T-helper 17 cell (primary cell): ENCODE measurements at regions not wholly inside any gene's neighbourhood (a gene's known extent, or its start where the extent isn't known, plus 50 kb on each side); places are given as distances from the start of the nearest gene placed in this dataset.
"Not testable (repeated sequence)": the region's sequence is repeated elsewhere in the genome, so short reads cannot be mapped to it uniquely, and the experiment has no call there.

Source experiments
- ATAC-seq: fragments of 150-1000 bp; cut with Tn5 transposase; 2 replicates; pipeline ENCODE4 v1.10.0; 2021; ENCODE audit warnings: mild to moderate bottlenecking, moderate library complexity
- DNase-seq, 3 donors: peaks; one replicate each; pipeline versions ENCODE4 v3.0.0 to v3.0.0-alpha.2; 2020 to 2021
- H3K9me3 ChIP-seq: one replicate; pipeline ENCODE4 v1.7.0; 2013; ENCODE audit warnings: low read length, mild to moderate bottlenecking; ENCODE audit not compliant: control insufficient read depth, poor library complexity, severe bottlenecking
- H3K27ac Mint-ChIP-seq: one replicate; pipeline ENCODE4 v1.8.0; 2022; ENCODE audit warnings: mild to moderate bottlenecking, moderate library complexity, mixed read lengths
- H3K27me3 Mint-ChIP-seq: one replicate; pipeline ENCODE4 v1.8.0; 2022; ENCODE audit warnings: mixed read lengths
- H3K36me3 Mint-ChIP-seq: one replicate; pipeline ENCODE4 v1.8.0; 2022; ENCODE audit warnings: low read depth, mixed read lengths
- H3K4me1 Mint-ChIP-seq: one replicate; pipeline ENCODE4 v1.8.0; 2022; ENCODE audit warnings: mild to moderate bottlenecking, mixed read lengths
- H3K4me3 Mint-ChIP-seq: one replicate; pipeline ENCODE4 v1.8.0; 2022; ENCODE audit warnings: mild to moderate bottlenecking, moderate library complexity, mixed read lengths

- Mint-ChIP-seq H3K36me3 (no peaks in the 10 kb centered on the region), H3K27me3 (peaks cover 45% of the 10 kb centered on the region), H3K4me3 (no peak overlapping the region), H3K27ac (no peak overlapping the region), H3K4me1 (no peaks in the 10 kb centered on the region)
- H3K9me3 ChIP-seq, result no peaks in the 10 kb centered on the region
- DNase-seq (no peak), ATAC-seq (no peak)
Measured at GRCh38 chr6:79824202-79824601, 123.2 kb downstream of the ELOVL4 start.

- DNase-seq (no peak), ATAC-seq (no peak)
- Mint-ChIP-seq H3K27ac (no peak overlapping the region), H3K27me3 (peaks cover 37% of the 10 kb centered on the region), H3K4me1 (no peaks in the 10 kb centered on the region), H3K4me3 (no peak overlapping the region), H3K36me3 (no peaks in the 10 kb centered on the region)
- no peaks in the 10 kb centered on the region for H3K9me3 ChIP-seq
Measured at GRCh38 chr6:79821859-79822258, 125.5 kb downstream of the ELOVL4 start.

GRCh38 chr6:79818471-79818870, 128.9 kb downstream of the ELOVL4 start:
- Mint-ChIP-seq H3K36me3 (no peaks in the 10 kb centered on the region), H3K27me3 (peaks cover 33% of the 10 kb centered on the region), H3K4me1 (no peaks in the 10 kb centered on the region), H3K27ac (no peak overlapping the region), H3K4me3 (no peak overlapping the region)
- ATAC-seq (no peak), DNase-seq (no peak)
- H3K9me3 ChIP-seq, result no peaks in the 10 kb centered on the region

GRCh38 chr6:79814940-79815339, 132.4 kb downstream of the ELOVL4 start:
- no peaks in the 10 kb centered on the region for H3K4me1 Mint-ChIP-seq
- H3K4me3 Mint-ChIP-seq, result no peak overlapping the region
- H3K36me3 Mint-ChIP-seq, result no peaks in the 10 kb centered on the region
- H3K27ac Mint-ChIP-seq, result no peak overlapping the region
- peaks cover 29% of the 10 kb centered on the region for H3K27me3 Mint-ChIP-seq
- DNase-seq (no peak), ATAC-seq (no peak)
- H3K9me3 ChIP-seq, result no peaks in the 10 kb centered on the region

- Mint-ChIP-seq H3K27ac (no peak overlapping the region), H3K4me3 (no peak overlapping the region), H3K27me3 (peaks cover 24% of the 10 kb centered on the region), H3K4me1 (no peaks in the 10 kb centered on the region), H3K36me3 (no peaks in the 10 kb centered on the region)
- no peaks in the 10 kb centered on the region for H3K9me3 ChIP-seq
- peak; percentile 10 to 50 (median 27) for DNase-seq
- peak; percentile 67 for ATAC-seq
Measured at GRCh38 chr6:79813854-79814709, 133.3 kb downstream of the ELOVL4 start.

GRCh38 chr6:79813143-79813850, 134.1 kb downstream of the ELOVL4 start:
- no peak for DNase-seq
- Mint-ChIP-seq H3K27ac (no peak overlapping the region), H3K4me3 (no peak overlapping the region), H3K36me3 (peaks cover 3% of the 10 kb centered on the region), H3K4me1 (no peaks in the 10 kb centered on the region), H3K27me3 (peaks cover 31% of the 10 kb centered on the region)
- no peaks in the 10 kb centered on the region for H3K9me3 ChIP-seq
- no peak for ATAC-seq

- no peak for ATAC-seq
- H3K27ac Mint-ChIP-seq, result no peak overlapping the region
- peaks cover 3% of the 10 kb centered on the region for H3K36me3 Mint-ChIP-seq
- no peaks in the 10 kb centered on the region for H3K9me3 ChIP-seq
- no peak for DNase-seq
- H3K27me3 Mint-ChIP-seq, result peaks cover 37% of the 10 kb centered on the region
- H3K4me3 Mint-ChIP-seq, result no peak overlapping the region
- no peaks in the 10 kb centered on the region for H3K4me1 Mint-ChIP-seq
Measured at GRCh38 chr6:79812195-79812594, 135.2 kb downstream of the ELOVL4 start.

- H3K27me3 Mint-ChIP-seq, result peaks cover 26% of the 10 kb centered on the region
- no peak overlapping the region for H3K27ac Mint-ChIP-seq
- no peaks in the 10 kb centered on the region for H3K9me3 ChIP-seq
- H3K36me3 Mint-ChIP-seq, result peaks cover 3% of the 10 kb centered on the region
- no peak for ATAC-seq
- H3K4me3 Mint-ChIP-seq, result no peak overlapping the region
- H3K4me1 Mint-ChIP-seq, result no peaks in the 10 kb centered on the region
- DNase-seq, result no peak
Measured at GRCh38 chr6:79810871-79811270, 136.5 kb downstream of the ELOVL4 start.

GRCh38 chr6:79810185-79810705, 137.1 kb downstream of the ELOVL4 start:
- Mint-ChIP-seq H3K27me3 (peaks cover 28% of the 10 kb centered on the region), H3K4me1 (no peaks in the 10 kb centered on the region), H3K27ac (no peak overlapping the region), H3K36me3 (peaks cover 5% of the 10 kb centered on the region), H3K4me3 (no peak overlapping the region)
- H3K9me3 ChIP-seq, result no peaks in the 10 kb centered on the region
- DNase-seq, result no peak
- ATAC-seq, result no peak

GRCh38 chr6:79808921-79809320, 138.4 kb downstream of the ELOVL4 start:
- Mint-ChIP-seq H3K4me1 (no peaks in the 10 kb centered on the region), H3K36me3 (peaks cover 5% of the 10 kb centered on the region), H3K4me3 (no peak overlapping the region), H3K27me3 (peaks cover 38% of the 10 kb centered on the region), H3K27ac (no peak overlapping the region)
- H3K9me3 ChIP-seq, result no peaks in the 10 kb centered on the region
- ATAC-seq (no peak), DNase-seq (no peak)

- not testable (repeated sequence) for H3K36me3 Mint-ChIP-seq, H3K4me1 Mint-ChIP-seq, H3K9me3 ChIP-seq, H3K27ac Mint-ChIP-seq, ATAC-seq, H3K4me3 Mint-ChIP-seq, DNase-seq
- peaks cover 44% of the 10 kb centered on the region for H3K27me3 Mint-ChIP-seq
Measured at GRCh38 chr6:79806661-79807060, 140.7 kb downstream of the ELOVL4 start.

GRCh38 chr6:79804732-79805131, 142.6 kb downstream of the ELOVL4 start:
- H3K36me3 Mint-ChIP-seq, result peaks cover 5% of the 10 kb centered on the region
- H3K4me3 Mint-ChIP-seq, result no peak overlapping the region
- no peaks in the 10 kb centered on the region for H3K9me3 ChIP-seq

GRCh38 chr6:79803917-79804316, 143.4 kb downstream of the ELOVL4 start:
- Mint-ChIP-seq H3K4me1 (peaks cover 2% of the 10 kb centered on the region), H3K4me3 (no peak overlapping the region), H3K36me3 (peaks cover 5% of the 10 kb centered on the region), H3K27me3 (peaks cover 43% of the 10 kb centered on the region), H3K27ac (no peak overlapping the region)
- H3K9me3 ChIP-seq, result no peaks in the 10 kb centered on the region
- no peak for ATAC-seq
- no peak for DNase-seq

More at GRCh38 chr6:79804732-79805131, 142.6 kb downstream of the ELOVL4 start:
- DNase-seq (no peak), ATAC-seq (no peak)
- Mint-ChIP-seq H3K27ac (no peak overlapping the region), H3K27me3 (peaks cover 44% of the 10 kb centered on the region), H3K4me1 (peaks cover 2% of the 10 kb centered on the region)
